IMR-90 (cell line): ENCODE measurements at regions not wholly inside any gene's neighbourhood (a gene's known extent, or its start where the extent isn't known, plus 50 kb on each side); places are given as distances from the start of the nearest gene placed in this dataset.

ENCODE experiments used
- ATAC-seq: fragments of 200-7000 bp; cut with Tn5 transposase; 2 replicates; pipeline ENCODE4 v1.9.1; 2020; ENCODE audit warnings: low read depth, mild to moderate bottlenecking, moderate library complexity
- BruUV-seq: library from RNA; stranded (reverse); fragments of 400-500 nt; replicated peaks from 2 replicates; lab custom pipeline; 2021; lab: Mats Ljungman, UMichigan
- CTCF ChIA-PET: fragments of 300-600 bp; formaldehyde crosslinking; extraction: SDS; loops from one replicate; lab custom pipeline; 2021; ENCODE audit warnings: antibody characterized with exemption; lab: Yijun Ruan, JAX
- POLR2A ChIA-PET: fragments of 300-600 bp; sonication (Branson Sonifier 250); formaldehyde crosslinking; loops from one replicate; lab custom pipeline; 2022; ENCODE audit warnings: antibody characterized with exemption; ENCODE audit not compliant: unreplicated experiment; lab: Charles Lee
- DNase-seq: peaks from one replicate; pipeline ENCODE4 v3.0.0; 2013
- H2AFZ ChIP-seq: replicated peaks from 2 replicates; pipeline ENCODE3; 2013; ENCODE audit warnings: low read length, mild to moderate bottlenecking; ENCODE audit not compliant: poor library complexity
- H2AK5ac ChIP-seq: 2 replicates; pipeline ENCODE4 v1.6.1; 2013; ENCODE audit warnings: low read depth, low read length, inconsistent platforms
- H2AK9ac ChIP-seq: replicated peaks from 2 replicates; pipeline ENCODE3; 2013; ENCODE audit warnings: mild to moderate bottlenecking, low read depth, low read length, moderate library complexity; ENCODE audit not compliant: poor library complexity
- H2BK120ac ChIP-seq: 2 replicates; pipeline ENCODE4 v1.6.1; 2013; ENCODE audit warnings: low read depth, low read length, inconsistent platforms
- H2BK15ac ChIP-seq: 3 replicates; pipeline ENCODE4 v1.6.1; 2013; ENCODE audit warnings: low read depth, low read length, inconsistent platforms
- H2BK20ac ChIP-seq: 2 replicates; pipeline ENCODE4 v1.6.1; 2013; ENCODE audit warnings: low read depth, mild to moderate bottlenecking, inconsistent platforms, low read length, moderate library complexity
- H2BK5ac ChIP-seq: 2 replicates; pipeline ENCODE4 v1.6.1; 2013; ENCODE audit warnings: mild to moderate bottlenecking, low read depth, low read length, inconsistent platforms; ENCODE audit not compliant: poor library complexity, severe bottlenecking
- H3K14ac ChIP-seq: replicated peaks from 2 replicates; pipeline ENCODE4 v1.6.1; 2013; ENCODE audit warnings: low read depth, low read length, inconsistent platforms
- H3K18ac ChIP-seq: 2 replicates; pipeline ENCODE4 v1.6.1; 2013; ENCODE audit warnings: low read depth, low read length, control low read depth
- H3K23ac ChIP-seq: 2 replicates; pipeline ENCODE4 v1.6.1; 2013; ENCODE audit warnings: low read depth, low read length, inconsistent platforms
- H3K27ac ChIP-seq: 2 replicates; pipeline ENCODE4 v1.5.1; 2013; ENCODE audit warnings: mild to moderate bottlenecking, control low read depth, low read length; ENCODE audit not compliant: insufficient read depth
- H3K27me3 ChIP-seq: 2 replicates; pipeline ENCODE4 v1.6.1; 2013; ENCODE audit warnings: low read length; ENCODE audit not compliant: control insufficient read depth, insufficient read depth
- H3K36me3 ChIP-seq: 2 replicates; pipeline ENCODE4 v1.6.1; 2013; ENCODE audit warnings: low read length, mixed read lengths; ENCODE audit not compliant: control insufficient read depth, insufficient read depth
- H3K4ac ChIP-seq: 2 replicates; pipeline ENCODE4 v1.6.1; 2013; ENCODE audit warnings: low read depth, low read length, inconsistent platforms
- H3K4me1 ChIP-seq: 2 replicates; pipeline ENCODE4 v1.6.1; 2013; ENCODE audit warnings: low read length, mixed read lengths; ENCODE audit not compliant: control insufficient read depth, insufficient read depth
- H3K4me2 ChIP-seq: 2 replicates; pipeline ENCODE4 v1.6.1; 2013; ENCODE audit warnings: low read depth, mild to moderate bottlenecking, control low read depth, low read length, moderate library complexity
- H3K4me3 ChIP-seq: 2 replicates; pipeline ENCODE4 v1.5.1; 2013; ENCODE audit warnings: low read depth, mild to moderate bottlenecking, control low read depth, low read length, moderate library complexity; ENCODE audit not compliant: insufficient read depth
- H3K56ac ChIP-seq: 2 replicates; pipeline ENCODE4 v1.6.1; 2013; ENCODE audit warnings: low read length, inconsistent platforms; ENCODE audit not compliant: insufficient read depth; ENCODE audit errors: extremely low read depth
- H3K79me1 ChIP-seq, 2 experiments: 2 replicates each; pipeline ENCODE4 v1.6.1; 2013; ENCODE audit warnings: low read length in 2 of 2, inconsistent platforms in 1 of 2, low read depth in 1 of 2
- H3K9ac ChIP-seq: 2 replicates; pipeline ENCODE4 v1.6.1; 2013; ENCODE audit warnings: low read depth, low read length, control low read depth
- H3K9me1 ChIP-seq: 2 replicates; pipeline ENCODE4 v1.6.1; 2013; ENCODE audit warnings: low read length, inconsistent platforms; ENCODE audit not compliant: insufficient read depth
- H3K9me3 ChIP-seq: 2 replicates; pipeline ENCODE4 v1.6.1; 2013; ENCODE audit warnings: low read length; ENCODE audit not compliant: control insufficient read depth, insufficient read depth
- H4K20me1 ChIP-seq: 2 replicates; pipeline ENCODE4 v1.6.1; 2013; ENCODE audit warnings: low read length, inconsistent platforms; ENCODE audit not compliant: insufficient read depth
- H4K5ac ChIP-seq: 2 replicates; pipeline ENCODE4 v1.6.1; 2013; ENCODE audit warnings: mild to moderate bottlenecking, low read depth, low read length, control low read depth
- H4K8ac ChIP-seq, 2 experiments: 2 replicates each; pipeline ENCODE4 v1.6.1; 2013; ENCODE audit warnings: low read depth in 2 of 2, low read length in 2 of 2, control low read depth in 1 of 2, inconsistent platforms in 1 of 2
- H4K91ac ChIP-seq: 2 replicates; pipeline ENCODE4 v1.6.1; 2013; ENCODE audit warnings: low read depth, low read length, inconsistent platforms; ENCODE audit not compliant: insufficient read depth
- BHLHE40 ChIP-seq: fragments of 150-350 bp; IDR thresholded peaks from 2 replicates; pipeline ENCODE4 v1.6.1; 2016; ENCODE audit warnings: mild to moderate bottlenecking, low read depth, low read length
- CEBPB ChIP-seq: IDR thresholded peaks from 2 replicates; pipeline ENCODE4 v1.6.1; 2012; ENCODE audit warnings: low read depth, low read length, improper control_type of control experiment
- CHD1 ChIP-seq: IDR thresholded peaks from 2 replicates; pipeline ENCODE4 v1.6.1; 2012; ENCODE audit warnings: low read depth, low read length, improper control_type of control experiment
- CTCF ChIP-seq: conservative IDR thresholded peaks from 2 replicates; pipeline ENCODE4 v1.5.1; 2012; ENCODE audit warnings: mild to moderate bottlenecking, low read depth, low read length, improper control_type of control experiment
- ELK1 ChIP-seq: fragments of 150-350 bp; IDR thresholded peaks from 2 replicates; pipeline ENCODE4 v1.6.1; 2016; ENCODE audit warnings: low read depth, mild to moderate bottlenecking, low read length, moderate library complexity, borderline replicate concordance
- FOS ChIP-seq: fragments of 150-350 bp; IDR thresholded peaks from 2 replicates; pipeline ENCODE4 v1.6.1; 2016; ENCODE audit warnings: low read depth, low read length
- MAFK ChIP-seq: IDR thresholded peaks from 2 replicates; pipeline ENCODE4 v1.6.1; 2012; ENCODE audit warnings: low read depth, low read length, improper control_type of control experiment
- MAZ ChIP-seq: IDR thresholded peaks from 2 replicates; pipeline ENCODE4 v1.6.1; 2012; ENCODE audit warnings: low read depth, mild to moderate bottlenecking, low read length, improper control_type of control experiment, moderate library complexity, borderline replicate concordance
- MXI1 ChIP-seq: IDR thresholded peaks from 2 replicates; pipeline ENCODE4 v1.6.1; 2012; ENCODE audit warnings: low read depth, mild to moderate bottlenecking, low read length, moderate library complexity, borderline replicate concordance
- NFE2L2 ChIP-seq: fragments of 150-350 bp; IDR thresholded peaks from 2 replicates; pipeline ENCODE4 v1.6.1; 2016; ENCODE audit warnings: low read depth, mild to moderate bottlenecking, low read length
- POLR2A ChIP-seq: IDR thresholded peaks from 2 replicates; pipeline ENCODE4 v1.6.1; 2012; ENCODE audit warnings: mild to moderate bottlenecking, low read depth, low read length
- RAD21 ChIP-seq: IDR thresholded peaks from 2 replicates; pipeline ENCODE4 v1.6.1; 2012; ENCODE audit warnings: low read length, improper control_type of control experiment
- RCOR1 ChIP-seq: IDR thresholded peaks from 2 replicates; pipeline ENCODE4 v1.6.1; 2012; ENCODE audit warnings: mild to moderate bottlenecking, low read length, improper control_type of control experiment; ENCODE audit not compliant: insufficient replicate concordance
- RFX5 ChIP-seq: IDR thresholded peaks from 2 replicates; pipeline ENCODE4 v1.8.0; 2012; ENCODE audit warnings: low read depth, mild to moderate bottlenecking, low read length, moderate library complexity
- SMC3 ChIP-seq: fragments of 150-350 bp; IDR thresholded peaks from 2 replicates; pipeline ENCODE4 v1.6.1; 2016; ENCODE audit warnings: low read depth, mild to moderate bottlenecking, antibody characterized with exemption, low read length, moderate library complexity
- USF2 ChIP-seq: fragments of 150-350 bp; IDR thresholded peaks from 2 replicates; pipeline ENCODE4 v1.6.1; 2017; ENCODE audit warnings: mild to moderate bottlenecking, antibody characterized with exemption, low read length, low read depth
- WGBS, 2 experiments: methylation state at CpG; one replicate each; pipeline versions ENCODE4 v1.1.5 to v1.1.7; 2013; ENCODE audit warnings: missing lambda C conversion rate in 2 of 2; ENCODE audit not compliant: insufficient read length in 1 of 2; ENCODE audit errors: extremely low coverage in 2 of 2; 5-methylcytosine and 5-hydroxymethylcytosine counted together
- dilution Hi-C: fragments of 300-500 bp; cut with HindIII; formaldehyde crosslinking; loops from one replicate; pipeline ENCODE4 v1.14.3; 2018; ENCODE audit warnings: low sequenced_read_pairs; ENCODE audit not compliant: unreplicated experiment
- in situ Hi-C: fragments of 300-500 bp; cut with MboI; formaldehyde crosslinking; loops from 3 replicates; pipeline ENCODE4 v1.14.3; 2019; ENCODE audit warnings: low sequenced_read_pairs, inconsistent platforms, mixed read lengths
- intact Hi-C: fragments of 100-400 bp; cut with micrococcal nuclease; formaldehyde crosslinking; loops from 2 replicates; pipeline ENCODE4 v1.10.0; 2022

- BruUV-seq, result no TSS peak
- no CpG with 5 or more reads among the region's 1 CpG for WGBS, 2 experiments
- Histone ChIP-seq H3K23ac (no peak overlapping the region), H3K4me1 (no peaks in the 10 kb centered on the region), H3K4me3 (no peak overlapping the region), H3K9me3 (no peaks in the 10 kb centered on the region), H2AK9ac (no peak overlapping the region), H3K79me1 (no peaks in the 10 kb centered on the region), H2AK5ac (no peak overlapping the region), H3K9ac (no peak overlapping the region), H3K56ac (no peak overlapping the region), H2BK20ac (no peak overlapping the region), H4K20me1 (no peaks in the 10 kb centered on the region), H3K27ac (no peak overlapping the region), H2AFZ (no peak overlapping the region), H4K8ac (no peak overlapping the region), H3K9me1 (no peaks in the 10 kb centered on the region), H2BK120ac (no peak overlapping the region), H2BK5ac (no peak overlapping the region), H3K4ac (no peak overlapping the region), H2BK15ac (no peak overlapping the region), H3K18ac (no peak overlapping the region), H3K27me3 (no peaks in the 10 kb centered on the region), H3K14ac (no peak overlapping the region), H4K5ac (no peak overlapping the region), H3K4me2 (no peak overlapping the region), H4K91ac (no peak overlapping the region), H3K36me3 (no peaks in the 10 kb centered on the region)
- POLR2A ChIA-PET, result no interaction called here
- CTCF ChIA-PET, result no interaction called here
- DNase-seq (no peak), ATAC-seq (no peak)
- dilution Hi-C loops (no loop called here), intact Hi-C loops (no loop called here), in situ Hi-C loops (no loop called here)
- TF ChIP-seq USF2 (no peak), CEBPB (no peak), ELK1 (no peak), SMC3 (no peak), FOS (no peak), BHLHE40 (no peak), RFX5 (no peak), MAFK (no peak), RCOR1 (no peak), RAD21 (no peak), NFE2L2 (no peak), POLR2A (no peak), MAZ (no peak), CTCF (no peak), MXI1 (no peak), CHD1 (no peak)
Measured at GRCh38 chr15:37291920-37292319, 191.6 kb upstream of the MEIS2 start.
